Subcutaneous abdominal adipose tissue (tissue), 5 donors: ENCODE measurements at regions not wholly inside any gene's neighbourhood (a gene's known extent, or its start where the extent isn't known, plus 50 kb on each side); places are given as distances from the start of the nearest gene placed in this dataset.
"Not testable (repeated sequence)": the region's sequence is repeated elsewhere in the genome, so short reads cannot be mapped to it uniquely, and the experiment has no call there.

Source experiments
- H3K27ac ChIP-seq: one replicate; pipeline ENCODE4 v1.7.0; 2013; ENCODE audit warnings: low read depth, mild to moderate bottlenecking, inconsistent platforms, low read length, moderate library complexity
- H3K27me3 ChIP-seq, 5 donors: one replicate each; pipeline ENCODE4 v1.7.0; 2013; ENCODE audit warnings: low read length in 5 of 5, inconsistent platforms in 1 of 5; ENCODE audit not compliant: control insufficient read depth in 5 of 5, insufficient read depth in 4 of 5
- H3K36me3 ChIP-seq, 5 donors: one replicate each; pipeline ENCODE4 v1.7.0; 2013; ENCODE audit warnings: low read length in 5 of 5; ENCODE audit not compliant: control insufficient read depth in 5 of 5, insufficient read depth in 5 of 5
- H3K4me1 ChIP-seq, 5 donors: one replicate each; pipeline ENCODE4 v1.7.0; 2013; ENCODE audit warnings: low read length in 5 of 5, mild to moderate bottlenecking in 3 of 5, moderate library complexity in 1 of 5; ENCODE audit not compliant: control insufficient read depth in 5 of 5, insufficient read depth in 5 of 5
- H3K4me3 ChIP-seq, 5 donors: one replicate each; pipeline ENCODE4 v1.7.0; 2013; ENCODE audit warnings: low read length in 5 of 5, low read depth in 1 of 5
- H3K9ac ChIP-seq, 5 donors: one replicate each; pipeline ENCODE4 v1.7.0; 2013; ENCODE audit warnings: low read length in 5 of 5, mild to moderate bottlenecking in 4 of 5, moderate library complexity in 3 of 5
- H3K9me3 ChIP-seq, 5 donors: one replicate each; pipeline ENCODE4 v1.7.0; 2013; ENCODE audit warnings: low read length in 5 of 5; ENCODE audit not compliant: control insufficient read depth in 5 of 5
- donor health status: healthy.
- donor health status: healthy.
- donor health status: healthy.
- donor health status: healthy.
- donor health status: healthy.

GRCh38 chr5:44697025-44697424 lies 111.7 kb upstream of the MRPS30 start:
- Histone ChIP-seq H3K27ac (no peak overlapping the region), H3K4me1 (no peaks in the 10 kb centered on the region), H3K27me3 (no peaks in the 10 kb centered on the region), H3K9ac (no peak overlapping the region), H3K4me3 (no peak overlapping the region), H3K36me3 (no peaks in the 10 kb centered on the region), H3K9me3 (peaks cover 0 to 11% (median 7%) of the 10 kb centered on the region in 5 donors)

- no peak overlapping the region for H3K9ac ChIP-seq
- no peaks in the 10 kb centered on the region for H3K36me3 ChIP-seq
- no peaks in the 10 kb centered on the region for H3K4me1 ChIP-seq
- H3K4me3 ChIP-seq: no peak overlapping the region
- no peaks in the 10 kb centered on the region for H3K27me3 ChIP-seq
- peaks cover 0 to 11% (median 7%) of the 10 kb centered on the region in 5 donors for H3K9me3 ChIP-seq
- H3K27ac ChIP-seq: no peak overlapping the region
Measured at GRCh38 chr5:44695259-44695658, 113.5 kb upstream of the MRPS30 start.

GRCh38 chr5:44691802-44692201 lies 116.9 kb upstream of the MRPS30 start:
- H3K4me1 ChIP-seq: no peaks in the 10 kb centered on the region
- no peak overlapping the region for H3K9ac ChIP-seq
- peaks cover 0 to 11% (median 7%) of the 10 kb centered on the region in 5 donors for H3K9me3 ChIP-seq
- H3K27me3 ChIP-seq: no peaks in the 10 kb centered on the region
- H3K36me3 ChIP-seq: no peaks in the 10 kb centered on the region
- H3K27ac ChIP-seq: no peak overlapping the region
- no peak overlapping the region for H3K4me3 ChIP-seq

- H3K9ac ChIP-seq: no peak overlapping the region
- H3K9me3 ChIP-seq: peaks cover 0 to 8% (median 0%) of the 10 kb centered on the region in 5 donors
- H3K27ac ChIP-seq: no peak overlapping the region
- no peaks in the 10 kb centered on the region for H3K4me1 ChIP-seq
- no peak overlapping the region for H3K4me3 ChIP-seq
- no peaks in the 10 kb centered on the region for H3K27me3 ChIP-seq
- no peaks in the 10 kb centered on the region for H3K36me3 ChIP-seq
Measured at GRCh38 chr5:44681906-44682305, 126.8 kb upstream of the MRPS30 start.

- no peaks in the 10 kb centered on the region for H3K4me1 ChIP-seq
- no peak overlapping the region for H3K27ac ChIP-seq
- no peak overlapping the region for H3K9ac ChIP-seq
Measured at GRCh38 chr5:44679214-44679613, 129.5 kb upstream of the MRPS30 start.

GRCh38 chr5:44675296-44675695 lies 133.5 kb upstream of the MRPS30 start:
- Histone ChIP-seq H3K9me3 (peaks cover 0 to 5% (median 0%) of the 10 kb centered on the region in 5 donors), H3K27me3 (no peaks in the 10 kb centered on the region), H3K27ac (no peak overlapping the region), H3K36me3 (no peaks in the 10 kb centered on the region), H3K9ac (no peak overlapping the region), H3K4me1 (no peaks in the 10 kb centered on the region), H3K4me3 (no peak overlapping the region)

More at GRCh38 chr5:44679214-44679613, 129.5 kb upstream of the MRPS30 start:
- Histone ChIP-seq H3K27me3 (no peaks in the 10 kb centered on the region), H3K36me3 (no peaks in the 10 kb centered on the region), H3K4me3 (peak overlapping the region in 1 of 5 donors; percentile 0), H3K9me3 (peaks cover 0 to 5% (median 0%) of the 10 kb centered on the region in 5 donors)

GRCh38 chr5:44674461-44674860 lies 134.3 kb upstream of the MRPS30 start:
- Histone ChIP-seq H3K4me3 (no peak overlapping the region), H3K27me3 (no peaks in the 10 kb centered on the region), H3K36me3 (no peaks in the 10 kb centered on the region), H3K9ac (no peak overlapping the region), H3K27ac (no peak overlapping the region), H3K9me3 (peaks cover 0 to 4% (median 0%) of the 10 kb centered on the region in 5 donors), H3K4me1 (no peaks in the 10 kb centered on the region)

- H3K4me3 ChIP-seq, H3K9ac ChIP-seq, H3K27me3 ChIP-seq, H3K27ac ChIP-seq, H3K9me3 ChIP-seq, H3K36me3 ChIP-seq, H3K4me1 ChIP-seq: not testable (repeated sequence)
Measured at GRCh38 chr5:44668471-44668870, 140.3 kb upstream of the MRPS30 start.

GRCh38 chr5:44665101-44665701 lies 143.5 kb upstream of the MRPS30 start:
- Histone ChIP-seq H3K9ac (no peak overlapping the region), H3K4me3 (no peak overlapping the region), H3K4me1 (no peaks in the 10 kb centered on the region), H3K27me3 (no peaks in the 10 kb centered on the region), H3K36me3 (no peaks in the 10 kb centered on the region), H3K27ac (no peak overlapping the region), H3K9me3 (peaks cover 0 to 4% (median 2%) of the 10 kb centered on the region in 5 donors)

GRCh38 chr5:44664711-44665100 lies 144.0 kb upstream of the MRPS30 start:
- Histone ChIP-seq H3K9me3 (peaks cover 0 to 4% (median 2%) of the 10 kb centered on the region in 5 donors), H3K36me3 (no peaks in the 10 kb centered on the region), H3K4me3 (no peak overlapping the region), H3K27me3 (no peaks in the 10 kb centered on the region), H3K27ac (no peak overlapping the region), H3K9ac (no peak overlapping the region), H3K4me1 (no peaks in the 10 kb centered on the region)
